Liver (tissue), 8 donors: ENCODE measurements at regions not wholly inside any gene's neighbourhood (a gene's known extent, or its start where the extent isn't known, plus 50 kb on each side); places are given as distances from the start of the nearest gene placed in this dataset.

Source experiments
- DNase-seq: peaks from one replicate; pipeline ENCODE4 v3.0.0-alpha.2; 2017; ENCODE audit warnings: low spot score
- H3K27ac ChIP-seq, 2 donors: one replicate each; pipeline ENCODE4 v1.7.0; 2013; ENCODE audit warnings: inconsistent platforms in 2 of 2, low read length in 2 of 2, control low read depth in 1 of 2, low read depth in 1 of 2, mild to moderate bottlenecking in 1 of 2
- H3K27me3 ChIP-seq, 4 donors: one replicate each; pipeline versions ENCODE4 v1.6.1 to v1.7.0; 2013; ENCODE audit warnings: low read length in 3 of 4, inconsistent platforms in 1 of 4, mild to moderate bottlenecking in 1 of 4, moderate library complexity in 1 of 4; ENCODE audit not compliant: control insufficient read depth in 4 of 4, insufficient read depth in 4 of 4
- H3K36me3 ChIP-seq, 4 donors: one replicate each; pipeline versions ENCODE4 v1.6.1 to v1.7.0; 2013; ENCODE audit warnings: low read length in 3 of 4, mild to moderate bottlenecking in 3 of 4, low read depth in 1 of 4, moderate library complexity in 1 of 4; ENCODE audit not compliant: control insufficient read depth in 4 of 4, insufficient read depth in 3 of 4
- H3K4me1 ChIP-seq, 4 donors: one replicate each; pipeline versions ENCODE4 v1.6.1 to v1.7.0; 2013; ENCODE audit warnings: low read length in 3 of 4, mild to moderate bottlenecking in 3 of 4, moderate library complexity in 1 of 4; ENCODE audit not compliant: control insufficient read depth in 4 of 4, insufficient read depth in 4 of 4
- H3K4me3 ChIP-seq, 3 donors: one replicate each; pipeline versions ENCODE4 v1.6.1 to v1.7.0; 2013; ENCODE audit warnings: low read length in 3 of 3, control low read depth in 1 of 3, low read depth in 1 of 3, mild to moderate bottlenecking in 1 of 3
- H3K9ac ChIP-seq, 2 donors: one replicate each; pipeline ENCODE4 v1.7.0; 2013; ENCODE audit warnings: low read length in 2 of 2, mild to moderate bottlenecking in 2 of 2, moderate library complexity in 2 of 2, control low read depth in 1 of 2, low read depth in 1 of 2
- H3K9me3 ChIP-seq, 4 donors: one replicate each; pipeline versions ENCODE4 v1.6.1 to v1.7.0; 2013; ENCODE audit warnings: low read length in 3 of 4; ENCODE audit not compliant: control insufficient read depth in 4 of 4
- ATF3 ChIP-seq: IDR thresholded peaks from 2 replicates; pipeline ENCODE4 v1.6.1; 2016; ENCODE audit warnings: antibody characterized with exemption
- CTCF ChIP-seq: fragments of 150-350 bp; IDR thresholded peaks from 2 replicates; pipeline ENCODE4 v1.5.1; 2017; ENCODE audit warnings: improper control_type of control experiment, low read depth, low read length; ENCODE audit not compliant: missing input control
- EGR1 ChIP-seq, 2 donors: IDR thresholded peaks; 2 replicates each; pipeline ENCODE4 v1.6.1; 2016 to 2018; ENCODE audit warnings: antibody characterized with exemption in 2 of 2, low read depth in 2 of 2
- FOXA1 ChIP-seq: IDR thresholded peaks from 2 replicates; pipeline ENCODE4 v1.6.1; 2016; ENCODE audit warnings: antibody characterized with exemption
- FOXA2 ChIP-seq: IDR thresholded peaks from 2 replicates; pipeline ENCODE4 v1.6.1; 2016; ENCODE audit warnings: antibody characterized with exemption
- GABPA ChIP-seq, 2 donors: IDR thresholded peaks in 1 of 2; conservative IDR thresholded peaks in 1 of 2; 2 replicates each; pipeline ENCODE4 v1.6.1; 2016; ENCODE audit warnings: antibody characterized with exemption in 2 of 2, mild to moderate bottlenecking in 1 of 2, moderate library complexity in 1 of 2
- HNF4A ChIP-seq, 2 donors: conservative IDR thresholded peaks; 2 replicates each; pipeline ENCODE4 v1.6.1; 2016; ENCODE audit warnings: antibody characterized with exemption in 2 of 2, mild to moderate bottlenecking in 2 of 2
- HNF4G ChIP-seq: IDR thresholded peaks from 2 replicates; pipeline ENCODE4 v1.6.1; 2016; ENCODE audit warnings: antibody characterized with exemption
- JUND ChIP-seq, 2 donors: IDR thresholded peaks; 2 replicates each; pipeline ENCODE4 v1.6.1; 2016; ENCODE audit warnings: antibody characterized with exemption in 2 of 2
- MAX ChIP-seq: IDR thresholded peaks from 2 replicates; pipeline ENCODE4 v1.6.1; 2016; ENCODE audit warnings: antibody characterized with exemption
- NR2F2 ChIP-seq: IDR thresholded peaks from 2 replicates; pipeline ENCODE4 v1.6.1; 2016; ENCODE audit warnings: antibody characterized with exemption
- RAD21 ChIP-seq, 2 donors: IDR thresholded peaks; 2 replicates each; pipeline ENCODE4 v1.6.1; 2016; ENCODE audit warnings: antibody characterized with exemption in 2 of 2, mild to moderate bottlenecking in 2 of 2
- REST ChIP-seq: IDR thresholded peaks from 2 replicates; pipeline ENCODE4 v1.6.1; 2016; ENCODE audit warnings: antibody characterized with exemption, mild to moderate bottlenecking
- RXRA ChIP-seq, 2 donors: IDR thresholded peaks; 2 replicates each; pipeline ENCODE4 v1.6.1; 2017 to 2018; ENCODE audit warnings: antibody characterized with exemption in 2 of 2, mild to moderate bottlenecking in 1 of 2
- SP1 ChIP-seq: IDR thresholded peaks from 2 replicates; pipeline ENCODE4 v1.6.1; 2018; ENCODE audit warnings: antibody characterized with exemption, mild to moderate bottlenecking
- TAF1 ChIP-seq: conservative IDR thresholded peaks from 2 replicates; pipeline ENCODE4 v1.6.1; 2016; ENCODE audit warnings: antibody characterized with exemption, mild to moderate bottlenecking
- YY1 ChIP-seq: IDR thresholded peaks from 2 replicates; pipeline ENCODE4 v1.6.1; 2016; ENCODE audit warnings: antibody characterized with exemption, mild to moderate bottlenecking
- ZBTB33 ChIP-seq: IDR thresholded peaks from 2 replicates; pipeline ENCODE4 v1.6.1; 2016; ENCODE audit warnings: antibody characterized with exemption
- WGBS: extraction: QIAGEN DNeasy Blood & Tissue Kit; methylation state at CpG from one replicate; pipeline ENCODE4 v1.1.7; 2013; 5-methylcytosine and 5-hydroxymethylcytosine counted together
- donor health status: healthy.
- donor health status: healthy.
- donor health status: healthy.
- donor health status: healthy.
- donor health status: healthy.

GRCh38 chr4:55016131-55016530 is 109.3 kb downstream of the KDR start:
- H3K27ac ChIP-seq = no peak overlapping the region
- no peak overlapping the region for H3K4me3 ChIP-seq
- H3K27me3 ChIP-seq = peaks cover 0 to 2% (median 0%) of the 10 kb centered on the region in 4 donors
- H3K9me3 ChIP-seq = no peaks in the 10 kb centered on the region
- DNase-seq = no peak
- H3K36me3 ChIP-seq = no peaks in the 10 kb centered on the region
- no peak for TF ChIP-seq CTCF
- TF ChIP-seq REST = no peak
- no peak for TF ChIP-seq JUND (IDR thresholded peaks at IDR 0.05)
- TF ChIP-seq RXRA (IDR thresholded peaks at IDR 0.05) = no peak
- TF ChIP-seq RAD21 (IDR thresholded peaks at IDR 0.05) = no peak
- no peak for TF ChIP-seq TAF1
- TF ChIP-seq FOXA2 = no peak
- no peak for TF ChIP-seq ZBTB33
- TF ChIP-seq HNF4G = no peak
- TF ChIP-seq EGR1 (IDR thresholded peaks at IDR 0.05; ENCODE audit: low read depth in 2 of 2) = no peak
- TF ChIP-seq MAX = no peak
- TF ChIP-seq YY1 = no peak
- no peak for TF ChIP-seq ATF3
- TF ChIP-seq FOXA1 = no peak
- no peak for TF ChIP-seq SP1
- TF ChIP-seq GABPA (IDR thresholded peaks at IDR 0.05 in 1 of 2, conservative IDR thresholded peaks at IDR 0.05 in 1 of 2) = no peak
- no peak for TF ChIP-seq NR2F2
- no peak for TF ChIP-seq HNF4A (conservative IDR thresholded peaks at IDR 0.05)
- no peak overlapping the region for H3K9ac ChIP-seq
- H3K4me1 ChIP-seq = no peaks in the 10 kb centered on the region
- 75% methylated on average over 2 of the region's 2 CpGs for WGBS
